Lower leg skin (tissue), 3 donors: ENCODE measurements at regions not wholly inside any gene's neighbourhood (a gene's known extent, or its start where the extent isn't known, plus 50 kb on each side); places are given as distances from the start of the nearest gene placed in this dataset.
"Not testable (repeated sequence)": the region's sequence is repeated elsewhere in the genome, so short reads cannot be mapped to it uniquely, and the experiment has no call there.

Experiments
- DNase-seq, 2 donors: peaks; one replicate each; pipeline ENCODE4 v3.0.0-alpha.2; 2019; ENCODE audit warnings: low spot score in 2 of 2
- H3K4me3 ChIP-seq: fragments of 200-600 bp; sonication (generic); 2 replicates; pipeline ENCODE4 v1.5.1; 2017; ENCODE audit warnings: mild to moderate bottlenecking, low read depth; ENCODE audit not compliant: poor library complexity, severe bottlenecking
- WGBS, 2 donors: methylation state at CpG; one replicate each; pipeline ENCODE4 v1.1.5; 2018; 5-methylcytosine and 5-hydroxymethylcytosine counted together
- intact Hi-C: fragments of 100-400 bp; cut with DNase I; formaldehyde crosslinking; loops from one replicate; pipeline ENCODE4 v1.15.0; 2023; ENCODE audit warnings: low total_unique reads

DNA sequence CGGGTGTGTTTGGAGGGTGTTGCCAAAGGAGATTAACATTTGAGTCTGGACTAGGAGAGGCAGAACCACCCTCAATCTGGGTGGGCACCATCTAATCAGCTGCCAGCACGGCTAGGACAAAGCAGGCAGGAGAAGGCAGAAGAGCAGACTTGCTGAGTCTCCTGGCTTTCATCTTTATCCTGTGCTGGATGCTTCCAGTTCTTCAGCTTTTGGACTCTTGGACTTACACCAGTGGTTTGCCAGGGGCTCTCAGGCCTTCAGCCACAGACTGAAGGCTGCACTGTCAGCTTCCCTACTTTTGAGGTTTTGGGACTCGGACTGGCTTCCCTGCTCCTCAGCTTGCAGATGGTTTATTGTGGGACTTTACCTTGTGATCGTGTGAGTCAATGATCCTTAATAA, 70.4 kb upstream of the AGAP9 start:
- H3K4me3 ChIP-seq, intact Hi-C loops, DNase-seq: not testable (repeated sequence)
- WGBS, 2 donors = 69 to 75% methylated on average over 2 of the region's 4 CpGs

DNA sequence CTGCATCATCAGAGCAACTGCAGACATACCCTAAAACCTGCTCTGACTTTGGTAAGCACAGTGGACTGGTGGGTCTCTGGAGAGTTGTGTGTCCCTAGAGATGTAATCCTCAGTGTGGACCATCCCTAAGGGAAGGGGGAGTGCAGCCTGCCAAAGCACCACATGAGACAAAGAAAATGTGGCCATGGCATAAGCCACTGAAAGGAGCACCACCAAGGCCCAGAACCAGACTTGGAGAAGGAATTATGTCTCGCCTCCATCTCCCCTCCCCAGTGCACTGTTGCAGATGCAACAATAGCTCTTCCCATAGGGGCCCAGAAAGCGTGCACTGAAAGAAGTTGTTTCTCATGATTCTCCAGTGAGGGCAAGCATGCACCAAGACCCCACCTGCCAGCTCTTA, 69.7 kb upstream of the AGAP9 start:
- WGBS, 2 donors = 70 to 94% methylated on average over 2 of the region's 2 CpGs
- DNase-seq, H3K4me3 ChIP-seq, intact Hi-C loops: not testable (repeated sequence)

DNA sequence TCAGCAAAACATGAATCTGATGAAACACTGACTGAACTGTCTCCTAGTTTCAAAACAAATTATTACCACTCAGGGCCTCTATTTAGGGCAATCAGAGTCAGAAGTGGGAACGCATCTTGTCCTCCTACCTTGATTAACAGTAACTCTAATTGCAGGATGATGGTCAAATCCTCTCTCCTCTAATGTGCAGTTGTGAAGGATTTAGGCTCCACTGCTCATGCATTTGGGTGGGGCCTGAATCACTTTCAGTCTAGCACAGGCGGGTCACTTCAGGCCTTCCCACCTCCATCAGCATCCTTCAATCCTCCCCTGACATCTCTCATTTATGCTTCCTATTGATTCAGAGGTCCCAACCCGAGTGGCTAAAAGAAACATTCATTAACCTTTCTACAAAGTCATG, 67.5 kb upstream of the AGAP9 start:
- H3K4me3 ChIP-seq, intact Hi-C loops, DNase-seq: not testable (repeated sequence)
- 64 to 98% methylated on average over 3 of the region's 3 CpGs for WGBS, 2 donors

DNA sequence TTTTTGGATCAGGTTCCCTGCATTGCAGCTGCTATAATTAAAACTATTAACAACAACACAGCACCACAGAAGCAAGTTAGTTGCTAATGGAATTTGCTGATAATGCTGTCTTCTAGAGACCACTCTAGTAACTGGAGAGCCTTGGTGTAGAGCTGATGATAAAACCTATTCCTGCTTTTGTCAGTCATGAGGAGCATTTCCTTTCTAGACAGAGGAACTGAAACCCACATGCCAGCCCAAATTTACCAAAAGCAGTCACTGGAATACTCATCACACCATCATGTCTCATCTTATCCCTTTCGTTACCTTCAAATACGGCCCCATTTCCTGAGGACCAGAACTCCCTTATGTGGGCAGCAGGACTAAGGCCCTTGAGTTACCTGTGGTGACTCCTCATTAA, 67.1 kb upstream of the AGAP9 start:
- intact Hi-C loops, H3K4me3 ChIP-seq, DNase-seq: not testable (repeated sequence)
- WGBS, 2 donors = 78 to 90% methylated on average over 2 of the region's 2 CpGs

DNA sequence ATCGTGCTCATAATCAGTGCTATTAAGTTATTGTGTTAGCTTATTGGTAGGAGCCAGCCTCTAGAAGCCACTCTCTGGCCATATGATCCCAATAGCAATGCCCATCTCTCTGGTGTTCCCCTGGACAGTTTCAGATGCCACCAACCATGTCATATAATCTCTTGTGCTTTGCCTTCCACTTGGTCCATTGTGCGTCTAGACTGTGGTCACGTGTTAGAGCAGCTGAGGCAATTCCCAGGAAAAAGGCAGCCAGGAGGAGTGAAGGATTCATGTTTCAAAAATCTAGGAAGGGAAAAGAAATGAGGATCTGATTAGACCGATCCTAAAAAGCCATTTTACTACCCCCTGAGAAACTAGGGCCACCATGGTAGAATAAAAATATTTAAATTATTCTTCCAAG, 58.6 kb upstream of the AGAP9 start:
- WGBS, 2 donors = 81 to 93% methylated on average over 3 of the region's 4 CpGs
- H3K4me3 ChIP-seq, intact Hi-C loops, DNase-seq: not testable (repeated sequence)

DNA sequence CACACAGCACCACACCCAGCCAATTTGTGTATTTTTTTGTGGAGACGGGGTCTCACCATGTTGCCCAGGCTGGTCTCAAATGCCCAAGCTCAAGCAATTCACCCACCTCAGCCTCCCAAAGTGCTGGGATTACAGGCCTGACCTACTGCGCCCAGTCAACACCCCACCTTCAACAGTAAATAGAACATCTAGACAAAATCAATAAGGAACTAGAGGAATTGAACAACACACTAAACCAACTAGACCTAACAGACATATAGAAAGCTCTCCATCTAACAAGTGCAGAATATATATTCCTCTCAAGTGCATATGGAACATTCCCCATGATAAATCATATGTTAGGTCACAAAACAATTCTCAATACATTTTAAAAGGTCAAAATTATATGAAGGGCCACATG, 56.6 kb upstream of the AGAP9 start:
- no CpG with 5 or more reads among the region's 2 CpGs for WGBS, 2 donors
- DNase-seq = not testable (repeated sequence)

DNA sequence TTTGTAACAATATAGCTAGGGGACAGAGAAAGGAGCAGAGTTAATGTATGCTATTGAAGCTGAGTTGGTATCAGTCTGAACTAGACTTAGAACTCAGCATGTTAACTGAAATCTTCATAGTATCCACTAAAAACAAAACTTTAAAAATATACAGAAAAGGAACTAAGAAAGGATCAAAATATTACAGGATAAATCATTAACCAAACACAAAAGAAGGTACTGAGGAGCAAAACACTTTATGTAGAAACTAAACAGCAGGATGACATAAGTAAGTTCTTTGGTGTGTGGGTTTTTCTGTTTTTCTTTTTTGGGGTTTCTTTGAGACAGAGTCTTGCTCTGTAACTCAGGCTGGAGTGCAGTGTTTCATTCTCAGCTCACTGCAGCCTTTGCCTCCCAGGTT, 55.1 kb upstream of the AGAP9 start:
- DNase-seq, H3K4me3 ChIP-seq, intact Hi-C loops: not testable (repeated sequence)

More for the DNA sequence above, 56.6 kb upstream of the AGAP9 start:
- intact Hi-C loops, H3K4me3 ChIP-seq: not testable (repeated sequence)
